Spleen (tissue), 7 donors: ENCODE measurements at regions not wholly inside any gene's neighbourhood (a gene's known extent, or its start where the extent isn't known, plus 50 kb on each side); places are given as distances from the start of the nearest gene placed in this dataset.

ENCODE experiments used
- CTCF ChIP-seq, 11 experiments: fragments of 200-600 bp in 7 of 11; fragments of 450-650 bp in 4 of 11; sonication (generic) in 4 of 11; IDR thresholded peaks in 8 of 11; conservative IDR thresholded peaks in 3 of 11; 1 replicate in 7 of 11; 2 replicates in 4 of 11; pipeline versions ENCODE4 v1.4.0 to v1.8.0; 2016 to 2021; ENCODE audit warnings: antibody characterized with exemption in 11 of 11, inconsistent platforms in 4 of 11, mild to moderate bottlenecking in 1 of 11
- POLR2A ChIP-seq, 3 donors: fragments of 450-650 bp; IDR thresholded peaks; one replicate each; pipeline ENCODE4 v1.5.1; 2017; ENCODE audit warnings: antibody characterized with exemption in 3 of 3, mild to moderate bottlenecking in 1 of 3
- POLR2AphosphoS5 ChIP-seq, 3 donors: sonication (generic); formaldehyde crosslinking; IDR thresholded peaks; one replicate each; pipeline ENCODE4 v1.5.1; 2017; ENCODE audit warnings: antibody characterized with exemption in 3 of 3
- donor health status: DM: no; HTN: no; CAD: no; lungs with moderate emphysema.
- donor health status: DM: no; HTN: no; CAD: no.
- donor health status: DM: no; HTN: no; CAD: no.

- TF ChIP-seq CTCF (IDR thresholded peaks at IDR 0.05 in 8 of 11, conservative IDR thresholded peaks at IDR 0.05 in 3 of 11) (no peak), POLR2A (IDR thresholded peaks at IDR 0.05) (no peak), POLR2AphosphoS5 (IDR thresholded peaks at IDR 0.05) (no peak)
These were observed 1094.1 kb downstream of the DNAJB9 start for GRCh38 chr7:109663806-109664205.
